DND-41 (cell line): ENCODE measurements at regions not wholly inside any gene's neighbourhood (a gene's known extent, or its start where the extent isn't known, plus 50 kb on each side); places are given as distances from the start of the nearest gene placed in this dataset.

Experiments used
- ATAC-seq: fragments of 200-7000 bp; cut with Tn5 transposase; 3 replicates; pipeline ENCODE4 v1.9.1; 2021; ENCODE audit warnings: low read depth; ENCODE audit not compliant: insufficient read depth
- DNase-seq: peaks from one replicate; pipeline ENCODE4 v3.0.0-alpha.2; 2020
- H2AFZ ChIP-seq: 2 replicates; pipeline ENCODE4 v1.6.0; 2012; ENCODE audit warnings: low read depth, low read length
- H3K27ac ChIP-seq: 2 replicates; pipeline ENCODE4 v1.5.1; 2012; ENCODE audit warnings: low read length, inconsistent platforms
- H3K27me3 ChIP-seq: fragments of 200-600 bp; sonication (generic); 2 replicates; pipeline ENCODE4 v1.6.0; 2012; ENCODE audit warnings: low read length, mild to moderate bottlenecking, inconsistent platforms; ENCODE audit not compliant: insufficient read depth, poor library complexity
- H3K36me3 ChIP-seq: 2 replicates; pipeline ENCODE4 v1.5.1; 2012; ENCODE audit warnings: low read length, inconsistent platforms; ENCODE audit not compliant: insufficient read depth
- H3K4me1 ChIP-seq: 2 replicates; pipeline ENCODE4 v1.5.1; 2012; ENCODE audit warnings: mild to moderate bottlenecking, low read length; ENCODE audit not compliant: insufficient read depth
- H3K4me2 ChIP-seq: 2 replicates; pipeline ENCODE4 v1.6.0; 2012; ENCODE audit warnings: mild to moderate bottlenecking, moderate library complexity, low read length, inconsistent platforms; ENCODE audit not compliant: insufficient read depth
- H3K4me3 ChIP-seq, 2 experiments: fragments of 200-600 bp in 1 of 2; shearing (Covaris generic) in 1 of 2; 2 replicates each; pipeline ENCODE4 v1.5.1; 2012 to 2016; ENCODE audit warnings: inconsistent platforms in 2 of 2, low read length in 2 of 2, mild to moderate bottlenecking in 2 of 2, low read depth in 1 of 2, moderate library complexity in 1 of 2
- H3K79me2 ChIP-seq: 2 replicates; pipeline ENCODE4 v1.6.0; 2012; ENCODE audit warnings: low read length, inconsistent platforms; ENCODE audit not compliant: insufficient read depth
- H3K9ac ChIP-seq: 2 replicates; pipeline ENCODE4 v1.6.0; 2012; ENCODE audit warnings: low read depth, mild to moderate bottlenecking, inconsistent platforms, low read length, moderate library complexity
- H3K9me3 ChIP-seq: 2 replicates; pipeline ENCODE4 v1.5.1; 2012; ENCODE audit warnings: low read length, moderate library complexity, mild to moderate bottlenecking, inconsistent platforms; ENCODE audit not compliant: insufficient read depth, severe bottlenecking
- H4K20me1 ChIP-seq: 2 replicates; pipeline ENCODE4 v1.6.0; 2012; ENCODE audit warnings: low read length; ENCODE audit not compliant: insufficient read depth
- CTCF ChIP-seq: IDR thresholded peaks from 2 replicates; pipeline ENCODE4 v1.5.1; 2012; ENCODE audit warnings: borderline replicate concordance, low read length, moderate library complexity, mild to moderate bottlenecking; ENCODE audit not compliant: poor library complexity, severe bottlenecking; ENCODE audit errors: extremely low read depth
- EZH2 ChIP-seq: IDR thresholded peaks from 3 replicates; pipeline ENCODE4 v1.6.1; 2012; ENCODE audit warnings: borderline replicate concordance, low read depth, mild to moderate bottlenecking, moderate library complexity, low read length, inconsistent platforms; ENCODE audit not compliant: severe bottlenecking

GRCh38 chr10:109780997-109781396 lies 142.3 kb downstream of the XPNPEP1 start:
- H2AFZ ChIP-seq, result no peak overlapping the region
- H3K9me3 ChIP-seq, result no peaks in the 10 kb centered on the region
- no peaks in the 10 kb centered on the region for H3K36me3 ChIP-seq
- H3K9ac ChIP-seq, result no peak overlapping the region
- H3K27ac ChIP-seq, result no peak overlapping the region
- H3K79me2 ChIP-seq, result no peaks in the 10 kb centered on the region
- no peak overlapping the region for H3K4me3 ChIP-seq
- H3K4me2 ChIP-seq, result no peak overlapping the region
- H3K27me3 ChIP-seq, result no peaks in the 10 kb centered on the region
- no peak for TF ChIP-seq CTCF
- no peak for TF ChIP-seq EZH2
- ATAC-seq, result no peak
- H3K4me1 ChIP-seq, result no peaks in the 10 kb centered on the region
- DNase-seq, result no peak
- H4K20me1 ChIP-seq, result no peaks in the 10 kb centered on the region

- H3K27ac ChIP-seq, result no peak overlapping the region
- H3K4me2 ChIP-seq, result no peak overlapping the region
- ATAC-seq (no peak), DNase-seq (no peak)
- H3K4me1 ChIP-seq, result no peaks in the 10 kb centered on the region
- no peak overlapping the region for H3K4me3 ChIP-seq
- H2AFZ ChIP-seq, result no peak overlapping the region
- no peaks in the 10 kb centered on the region for H3K79me2 ChIP-seq
- no peak overlapping the region for H3K9ac ChIP-seq
- H4K20me1 ChIP-seq, result no peaks in the 10 kb centered on the region
- no peaks in the 10 kb centered on the region for H3K36me3 ChIP-seq
- H3K27me3 ChIP-seq, result no peaks in the 10 kb centered on the region
- no peaks in the 10 kb centered on the region for H3K9me3 ChIP-seq
- TF ChIP-seq EZH2 (no peak), CTCF (no peak)
Measured at GRCh38 chr10:109778993-109779392, 144.3 kb downstream of the XPNPEP1 start.

- Histone ChIP-seq H4K20me1 (no peaks in the 10 kb centered on the region), H3K36me3 (no peaks in the 10 kb centered on the region), H3K27me3 (peaks cover 3% of the 10 kb centered on the region), H3K4me2 (no peak overlapping the region), H3K79me2 (no peaks in the 10 kb centered on the region), H3K27ac (no peak overlapping the region), H3K4me1 (no peaks in the 10 kb centered on the region), H3K9ac (no peak overlapping the region), H2AFZ (no peak overlapping the region), H3K4me3 (no peak overlapping the region), H3K9me3 (no peaks in the 10 kb centered on the region)
- ATAC-seq (no peak), DNase-seq (no peak)
- TF ChIP-seq CTCF (no peak), EZH2 (no peak)
Measured at GRCh38 chr10:109774121-109774440, 149.2 kb downstream of the XPNPEP1 start.
